ENCODE measurements at regions not wholly inside any gene's neighbourhood (a gene's known extent, or its start where the extent isn't known, plus 50 kb on each side); places are given as distances from the start of the nearest gene placed in this dataset.
"Not testable (repeated sequence)": the region's sequence is repeated elsewhere in the genome, so short reads cannot be mapped to it uniquely, and the experiment has no call there.

GRCh38 chr7:65744406-65744805 lies 128.5 kb upstream of the VKORC1L1 start:
- no peak for DNase-seq (ENCODE audit: low spot score)

DNA sequence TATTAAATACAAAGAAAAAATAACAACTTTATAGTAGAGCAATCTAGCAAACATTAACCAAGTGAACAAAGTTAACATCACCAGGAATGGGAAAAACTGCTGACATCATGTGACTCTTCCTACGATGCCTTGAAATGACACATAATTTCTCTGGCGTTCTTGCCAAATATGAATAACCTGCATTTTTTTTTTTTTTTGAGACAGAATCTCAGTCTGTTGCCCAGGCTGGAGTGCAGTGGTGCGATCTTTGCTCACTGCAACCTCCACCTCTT lies 126.5 kb upstream of the VKORC1L1 start:
- DNase-seq (ENCODE audit: low spot score), result peak; percentile 33

DNA sequence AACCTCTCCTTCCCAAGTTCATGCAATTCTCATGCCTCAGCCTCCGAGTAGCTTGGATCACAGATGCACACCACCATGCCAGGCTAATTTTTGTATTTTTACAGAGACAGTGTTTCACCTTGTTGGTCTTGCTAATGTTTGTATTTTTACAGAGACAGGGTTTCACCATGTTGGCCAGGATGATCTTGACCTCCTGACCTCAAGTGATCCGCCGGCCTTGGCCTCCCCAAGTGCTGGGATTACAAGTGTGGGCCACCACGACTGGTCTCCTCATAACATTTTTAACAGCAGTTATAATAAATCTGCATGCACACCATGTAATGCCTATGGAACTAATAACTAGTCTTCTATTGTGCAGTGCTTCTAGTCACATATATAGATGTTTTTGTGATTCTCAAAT lies 123.8 kb upstream of the VKORC1L1 start:
- DNase-seq (ENCODE audit: low spot score), result no peak

DNA sequence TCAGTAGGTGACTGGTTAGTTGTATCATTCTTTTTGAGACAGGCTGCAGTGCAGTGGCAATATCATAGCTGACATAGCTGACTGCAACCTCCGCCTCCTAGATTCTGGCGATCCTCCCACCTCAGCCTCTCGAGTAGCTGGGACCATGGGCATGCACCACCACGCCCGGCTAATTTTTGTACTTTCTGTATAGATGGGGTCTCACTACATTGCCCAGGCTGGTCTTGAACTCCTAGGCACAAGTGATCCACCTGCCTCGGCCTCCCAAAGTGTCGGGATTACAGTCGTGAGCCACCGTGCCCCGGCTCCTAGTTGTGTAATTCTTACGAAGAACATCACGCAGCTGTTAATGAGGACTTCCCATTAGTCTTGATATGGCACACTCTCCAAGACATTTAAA lies 123.4 kb upstream of the VKORC1L1 start:
- no peak for DNase-seq (ENCODE audit: low spot score)

GRCh38 chr7:65750511-65751344 lies 122.1 kb upstream of the VKORC1L1 start:
- DNase-seq (ENCODE audit: low spot score), result peak; percentile 82

DNA sequence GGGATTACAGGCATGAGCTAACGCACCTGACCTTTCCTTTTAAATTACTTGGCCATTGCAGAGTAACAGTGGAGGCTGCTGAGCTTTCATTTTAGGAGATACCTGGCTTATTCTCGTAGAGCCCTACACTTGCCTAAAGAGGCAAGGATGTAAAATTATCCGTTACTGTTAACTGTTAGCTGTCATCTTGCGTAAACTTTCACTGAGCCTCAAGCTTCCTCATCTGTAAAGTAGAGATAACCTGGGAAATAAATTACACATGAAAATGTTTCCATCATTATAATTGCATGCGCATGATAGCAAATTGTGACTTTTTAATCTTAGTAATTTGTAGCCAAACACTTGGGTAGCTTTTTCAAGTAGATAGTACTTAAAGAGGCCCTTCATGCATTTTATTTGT lies 118.8 kb upstream of the VKORC1L1 start:
- DNase-seq (ENCODE audit: low spot score), result not testable (repeated sequence)

- DNase-seq (ENCODE audit: low spot score), result not testable (repeated sequence)
Observed at GRCh38 chr7:65758991-65759390, 113.9 kb upstream of the VKORC1L1 start.

DNA sequence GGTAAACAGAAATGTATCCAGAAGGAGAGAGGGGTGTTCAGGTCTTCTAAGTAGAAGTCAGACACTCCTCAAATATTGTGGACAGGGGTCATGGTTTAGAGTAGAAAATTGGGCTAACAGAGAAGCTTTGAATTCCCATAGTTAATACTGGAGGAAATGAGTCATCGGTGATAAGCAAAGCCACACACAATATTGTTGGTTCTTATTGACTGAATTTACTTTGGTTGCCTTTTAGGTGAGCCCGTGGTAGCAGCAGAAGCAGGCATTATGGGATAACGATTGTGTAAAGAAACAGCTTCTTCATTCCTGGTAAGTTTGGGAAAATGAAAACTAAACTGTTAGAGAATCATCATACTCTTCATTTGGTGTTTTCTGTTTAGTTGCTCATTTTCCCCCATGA lies 110.2 kb upstream of the VKORC1L1 start:
- peak; percentile 73 for DNase-seq (ENCODE audit: low spot score)

- peak; percentile 27 for DNase-seq (ENCODE audit: low spot score)
Observed at GRCh38 chr7:65763114-65763513, 109.8 kb upstream of the VKORC1L1 start.

- DNase-seq (ENCODE audit: low spot score), result peak; percentile 94
Observed at GRCh38 chr7:65770473-65771225, 102.2 kb upstream of the VKORC1L1 start.

GRCh38 chr7:65771226-65771569 lies 101.7 kb upstream of the VKORC1L1 start:
- DNase-seq (ENCODE audit: low spot score), result not testable (repeated sequence)

DNA sequence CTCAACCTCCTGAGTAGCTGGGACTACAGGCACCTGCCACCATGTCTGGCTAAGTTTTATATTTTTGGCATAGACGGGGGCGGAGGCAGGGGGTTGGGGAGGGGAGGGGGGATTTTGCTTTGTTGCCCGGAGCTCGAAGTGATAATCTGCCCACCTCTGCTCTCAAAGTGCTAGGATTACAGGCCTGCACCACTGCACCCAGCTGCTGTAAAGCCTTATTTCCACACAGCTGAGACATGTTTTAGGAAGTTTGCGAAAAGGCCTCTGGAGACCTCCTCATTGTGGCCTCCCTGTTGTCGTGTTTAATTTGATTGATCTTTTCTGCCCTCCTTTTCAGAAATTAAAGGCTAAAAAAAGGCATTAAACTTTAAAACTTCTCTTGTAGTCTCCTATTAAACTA lies 96.2 kb upstream of the VKORC1L1 start:
- DNase-seq (ENCODE audit: low spot score), result not testable (repeated sequence)

- not testable (repeated sequence) for DNase-seq (ENCODE audit: low spot score)
Observed at GRCh38 chr7:65789943-65790342, 82.9 kb upstream of the VKORC1L1 start.

- DNase-seq (ENCODE audit: low spot score), result not testable (repeated sequence)
Observed at GRCh38 chr7:65791788-65792187, 81.1 kb upstream of the VKORC1L1 start.

- not testable (repeated sequence) for DNase-seq (ENCODE audit: low spot score)
Observed at GRCh38 chr7:65792726-65793125, 80.1 kb upstream of the VKORC1L1 start.

DNA sequence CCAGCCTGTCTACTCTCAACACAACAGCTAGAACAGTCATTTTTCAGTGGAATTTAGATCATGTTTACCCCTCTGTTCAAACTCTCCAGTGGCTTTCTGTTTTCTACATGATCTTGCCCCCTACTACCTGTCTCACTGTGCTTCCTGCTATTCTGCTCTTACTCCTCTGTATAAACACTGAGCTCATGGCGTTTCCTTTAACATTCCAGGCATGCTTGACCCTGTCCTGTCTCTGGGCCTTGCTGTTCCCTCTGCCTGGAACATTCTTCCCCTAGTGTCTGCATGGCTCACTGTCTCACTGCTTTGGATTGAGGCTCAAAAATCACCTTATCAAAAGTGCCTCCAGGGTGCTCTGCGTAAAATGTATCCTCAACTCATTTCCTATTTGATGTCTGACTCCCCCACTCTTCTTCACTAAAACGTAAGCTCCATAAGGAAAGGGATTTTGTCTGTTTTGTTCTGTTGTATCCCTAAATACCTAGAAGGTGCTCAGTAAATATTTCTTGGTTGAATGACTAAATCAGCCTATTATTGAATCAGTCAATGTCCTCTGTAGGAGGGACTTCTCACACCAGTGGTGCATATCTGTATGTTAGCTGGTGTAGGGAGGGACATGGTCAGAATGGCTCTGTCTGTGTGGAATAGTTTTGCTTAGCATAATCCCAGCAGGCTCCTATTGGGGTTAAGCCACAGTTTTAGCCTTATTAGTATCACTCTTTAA lies 78.0 kb upstream of the VKORC1L1 start:
- DNase-seq (ENCODE audit: low spot score), result not testable (repeated sequence)

GRCh38 chr7:65795392-65795716 lies 77.5 kb upstream of the VKORC1L1 start:
- DNase-seq (ENCODE audit: low spot score), result not testable (repeated sequence)

DNA sequence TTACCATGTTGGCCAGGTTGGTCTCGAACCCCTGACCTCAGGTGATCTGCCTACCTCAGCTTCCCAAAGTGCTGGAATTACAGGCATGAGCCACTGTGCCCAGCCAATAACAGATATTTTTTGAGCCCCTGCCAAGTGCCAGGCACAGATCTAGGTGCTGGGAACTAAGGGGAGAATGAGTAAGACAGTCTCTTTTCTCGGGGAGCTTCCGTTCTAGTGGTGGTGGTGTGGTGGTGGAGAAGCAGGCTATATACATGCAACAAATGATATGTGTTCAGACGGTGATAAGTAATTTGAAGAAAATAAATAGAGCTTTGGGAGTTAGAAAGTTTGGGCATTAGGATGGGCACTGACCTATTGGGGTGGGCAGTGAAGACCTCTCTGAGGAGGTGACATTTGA lies 76.7 kb upstream of the VKORC1L1 start:
- DNase-seq (ENCODE audit: low spot score), result no peak

DNA sequence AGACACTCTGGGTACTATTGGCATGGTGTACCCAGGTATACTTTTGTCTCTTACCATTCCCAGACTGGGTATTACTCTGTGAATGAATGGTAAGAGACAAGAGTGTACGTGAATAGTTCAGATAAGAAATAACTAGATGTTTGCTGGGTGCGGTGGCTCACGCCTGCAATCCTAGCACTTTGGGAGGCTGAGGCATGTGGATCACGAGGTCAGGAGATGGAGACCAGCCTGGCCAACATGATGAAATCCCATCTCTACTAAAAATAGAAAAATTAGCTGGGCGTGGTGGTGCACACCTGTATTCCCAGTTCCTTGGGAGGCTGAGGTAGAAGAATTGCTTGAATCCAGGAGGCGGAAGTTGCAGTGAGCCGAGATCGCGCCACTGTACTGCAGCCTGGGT lies 75.8 kb upstream of the VKORC1L1 start:
- not testable (repeated sequence) for DNase-seq (ENCODE audit: low spot score)

DNA sequence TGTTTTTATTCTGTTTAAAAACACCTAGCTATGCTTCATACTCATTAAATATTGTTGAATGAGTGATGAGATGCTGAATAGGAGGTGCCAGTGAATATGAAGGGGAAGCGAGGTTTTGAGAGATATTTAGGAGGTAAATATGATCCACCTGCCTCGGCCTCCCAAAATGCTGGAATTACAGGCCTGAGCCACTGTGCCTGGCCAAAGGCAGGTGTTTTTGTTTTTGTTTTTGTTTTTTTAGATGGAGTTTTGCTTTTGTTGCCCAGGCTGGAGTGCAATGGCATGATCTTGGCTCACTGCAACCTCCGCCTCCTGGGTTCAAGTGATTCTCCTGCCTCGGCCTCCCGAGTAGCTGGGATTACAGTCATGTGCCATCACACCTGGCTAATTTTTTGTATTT lies 75.3 kb upstream of the VKORC1L1 start:
- DNase-seq (ENCODE audit: low spot score), result not testable (repeated sequence)

- DNase-seq (ENCODE audit: low spot score), result peak; percentile 91
Observed at GRCh38 chr7:65798111-65799075, 74.5 kb upstream of the VKORC1L1 start.

DNA sequence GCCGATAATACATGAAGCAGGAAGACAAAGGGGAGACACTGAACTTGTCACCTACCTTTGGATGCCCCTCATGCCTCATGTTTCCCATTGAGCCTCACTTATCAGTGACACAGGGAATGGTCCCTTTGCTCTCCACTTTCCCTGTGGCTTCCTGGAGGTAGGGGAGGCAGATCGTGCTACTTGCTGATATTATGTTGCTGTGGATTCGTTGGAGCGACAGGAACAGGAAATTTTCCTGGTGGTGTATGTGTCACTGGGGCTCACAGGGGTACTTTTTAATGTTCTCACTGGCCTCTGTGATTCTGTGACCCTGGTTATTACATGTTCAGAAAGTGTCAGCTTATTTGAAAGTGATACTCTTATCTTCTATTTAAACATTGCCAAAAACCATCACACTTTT lies 72.7 kb upstream of the VKORC1L1 start:
- not testable (repeated sequence) for DNase-seq (ENCODE audit: low spot score)

Data from A172 (cell line).